ENCODE measurements at regions not wholly inside any gene's neighbourhood (a gene's known extent, or its start where the extent isn't known, plus 50 kb on each side); places are given as distances from the start of the nearest gene placed in this dataset.

DNA sequence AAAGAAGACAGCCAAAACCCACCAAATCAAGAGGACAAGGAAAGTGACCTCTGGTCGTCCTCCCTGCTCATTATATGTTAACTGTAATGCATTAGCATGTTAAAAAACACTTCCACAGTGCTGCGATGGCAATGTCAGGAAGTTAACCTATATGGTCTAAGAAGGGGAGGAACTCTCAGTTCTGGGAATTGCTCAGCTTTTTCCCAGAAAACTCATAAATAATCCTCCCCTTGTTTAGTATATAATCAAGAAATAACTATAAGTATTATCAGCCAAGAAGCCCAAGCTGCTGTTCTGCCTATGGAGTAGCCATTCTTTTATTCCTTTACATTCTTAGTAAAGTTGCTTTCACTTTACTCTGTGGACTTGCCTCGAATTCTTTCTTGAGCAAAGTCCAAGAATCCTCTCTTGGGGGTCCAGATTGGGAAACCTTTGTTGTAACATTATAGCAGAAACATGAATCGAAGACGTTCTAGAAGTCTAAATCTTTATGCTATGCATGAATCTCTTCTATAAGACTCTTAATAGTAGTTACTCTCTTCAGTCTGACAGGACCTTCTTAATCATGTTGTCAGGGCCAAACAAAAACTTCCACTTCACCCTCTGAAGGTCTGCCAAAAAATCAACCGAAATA lies 110.0 kb upstream of the VANGL1 start:
- no peak for TF ChIP-seq USF1 (IDR thresholded peaks at IDR 0.05)
- no peak for TF ChIP-seq TAF1 (IDR thresholded peaks at IDR 0.05; ENCODE audit: low read depth)
- no peak for TF ChIP-seq TEAD4 (IDR thresholded peaks at IDR 0.05)
- no peak for TF ChIP-seq ZBTB7A (IDR thresholded peaks at IDR 0.05; ENCODE audit: low read depth)
- no peak for TF ChIP-seq FOXM1 (IDR thresholded peaks at IDR 0.05; ENCODE audit: borderline replicate concordance, low read depth)
- no peak for TF ChIP-seq YY1 (IDR thresholded peaks at IDR 0.05; ENCODE audit: low read depth)
- no peak for TF ChIP-seq TCF12 (IDR thresholded peaks at IDR 0.05; ENCODE audit: low read depth)
- TF ChIP-seq CREB1 (IDR thresholded peaks at IDR 0.05; ENCODE audit: low read depth): no peak
- TF ChIP-seq REST (IDR thresholded peaks at IDR 0.05; ENCODE audit: low read depth): no peak
- TF ChIP-seq EP300 (IDR thresholded peaks at IDR 0.05; ENCODE audit: borderline replicate concordance): no peak
- no peak for TF ChIP-seq EGR1 (IDR thresholded peaks at IDR 0.05)
- TF ChIP-seq, protein P1, sequence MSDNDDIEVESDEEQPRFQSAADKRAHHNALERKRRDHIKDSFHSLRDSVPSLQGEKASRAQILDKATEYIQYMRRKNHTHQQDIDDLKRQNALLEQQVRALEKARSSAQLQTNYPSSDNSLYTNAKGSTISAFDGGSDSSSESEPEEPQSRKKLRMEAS (IDR thresholded peaks at IDR 0.05): no peak
- no peak for TF ChIP-seq CEBPB (IDR thresholded peaks at IDR 0.05)

DNA sequence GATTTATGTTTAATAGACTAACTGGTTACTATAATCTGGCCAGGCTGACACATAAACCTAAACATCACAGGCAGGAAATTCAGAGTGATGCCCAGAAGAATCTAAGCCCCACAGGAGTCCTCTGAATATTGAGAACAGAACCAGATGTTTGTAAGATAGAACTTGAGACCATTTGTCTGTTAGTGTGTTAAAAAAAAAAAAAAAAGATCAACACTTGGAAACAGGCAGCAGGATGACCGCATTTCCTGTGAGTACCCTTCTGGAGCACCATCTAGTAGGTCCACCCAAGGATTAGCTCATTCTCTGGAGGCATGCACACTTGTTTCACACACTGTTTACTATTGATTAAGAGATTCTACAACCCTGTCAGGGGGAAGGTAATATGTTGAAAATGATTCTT lies 111.4 kb upstream of the VANGL1 start:
- no peak for TF ChIP-seq CEBPB (IDR thresholded peaks at IDR 0.05)
- TF ChIP-seq CREB1 (IDR thresholded peaks at IDR 0.05; ENCODE audit: low read depth): no peak
- no peak for TF ChIP-seq TCF12 (IDR thresholded peaks at IDR 0.05; ENCODE audit: low read depth)
- TF ChIP-seq RAD21 (IDR thresholded peaks at IDR 0.05; ENCODE audit: low read depth): no peak
- TF ChIP-seq FOXM1 (IDR thresholded peaks at IDR 0.05; ENCODE audit: borderline replicate concordance, low read depth): no peak
- TF ChIP-seq, protein P1 (IDR thresholded peaks at IDR 0.05): no peak
- no peak for TF ChIP-seq EGR1 (IDR thresholded peaks at IDR 0.05)
- no peak for TF ChIP-seq ZBTB7A (IDR thresholded peaks at IDR 0.05; ENCODE audit: low read depth)
- TF ChIP-seq NFIC (IDR thresholded peaks at IDR 0.05): no peak
- no peak for TF ChIP-seq USF1 (IDR thresholded peaks at IDR 0.05)
- TF ChIP-seq TAF1 (IDR thresholded peaks at IDR 0.05; ENCODE audit: low read depth): no peak

DNA sequence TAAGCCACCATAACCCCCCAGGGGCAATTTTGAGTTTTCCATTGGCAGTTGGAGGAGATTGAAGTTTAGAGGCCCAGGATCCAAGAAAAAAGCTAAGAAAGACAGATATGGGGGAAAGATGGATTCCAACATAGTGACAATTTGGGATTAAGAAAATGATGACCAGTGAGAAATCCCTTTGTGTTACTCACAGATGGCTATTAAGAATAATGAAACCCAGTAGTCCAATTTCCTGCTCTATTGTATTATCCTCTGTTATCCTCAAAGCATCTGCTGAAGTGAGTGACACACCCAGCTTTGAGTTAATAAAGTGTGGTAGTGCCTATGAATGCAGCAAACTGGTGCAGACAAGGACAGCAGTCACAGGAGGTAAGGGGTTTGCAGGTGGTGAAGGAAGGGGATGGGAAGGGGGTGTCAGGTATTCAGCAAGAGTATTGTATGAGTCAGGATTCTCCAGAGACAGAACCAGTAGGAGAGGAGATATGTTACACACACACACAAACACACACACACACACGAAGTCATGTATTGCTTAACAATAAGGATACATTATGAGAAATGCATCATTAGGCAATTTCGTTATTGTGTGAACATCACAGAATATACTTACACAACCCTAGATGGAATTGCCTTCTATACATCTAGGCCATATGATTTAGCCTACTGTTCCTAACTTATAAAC lies 112.4 kb upstream of the VANGL1 start:
- no peak for TF ChIP-seq YY1 (IDR thresholded peaks at IDR 0.05; ENCODE audit: low read depth)
- no peak for TF ChIP-seq EP300 (IDR thresholded peaks at IDR 0.05; ENCODE audit: borderline replicate concordance)
- TF ChIP-seq TEAD4 (IDR thresholded peaks at IDR 0.05): no peak
- TF ChIP-seq, protein P1 (IDR thresholded peaks at IDR 0.05): no peak
- TF ChIP-seq EGR1 (IDR thresholded peaks at IDR 0.05): no peak
- TF ChIP-seq TAF1 (IDR thresholded peaks at IDR 0.05; ENCODE audit: low read depth): no peak
- no peak for TF ChIP-seq TCF12 (IDR thresholded peaks at IDR 0.05; ENCODE audit: low read depth)
- TF ChIP-seq NFIC (IDR thresholded peaks at IDR 0.05): no peak
- TF ChIP-seq CEBPB (IDR thresholded peaks at IDR 0.05): no peak
- TF ChIP-seq ZBTB7A (IDR thresholded peaks at IDR 0.05; ENCODE audit: low read depth): no peak
- no peak for TF ChIP-seq CREB1 (IDR thresholded peaks at IDR 0.05; ENCODE audit: low read depth)
- TF ChIP-seq RAD21 (IDR thresholded peaks at IDR 0.05; ENCODE audit: low read depth): no peak
- no peak for TF ChIP-seq REST (IDR thresholded peaks at IDR 0.05; ENCODE audit: low read depth)

GRCh38 chr1:115528336-115528735 lies 113.4 kb upstream of the VANGL1 start:
- TF ChIP-seq TEAD4 (IDR thresholded peaks at IDR 0.05): 0 out of 2 replicates have a peak, but pooled peaks have one; percentile 8

- TF ChIP-seq RAD21 (IDR thresholded peaks at IDR 0.05; ENCODE audit: low read depth) (no peak), EP300 (IDR thresholded peaks at IDR 0.05; ENCODE audit: borderline replicate concordance) (no peak), EGR1 (IDR thresholded peaks at IDR 0.05) (no peak), TCF12 (IDR thresholded peaks at IDR 0.05; ENCODE audit: low read depth) (no peak), YY1 (IDR thresholded peaks at IDR 0.05; ENCODE audit: low read depth) (no peak), TEAD4 (IDR thresholded peaks at IDR 0.05) (no peak), CREB1 (IDR thresholded peaks at IDR 0.05; ENCODE audit: low read depth) (no peak), CEBPB (IDR thresholded peaks at IDR 0.05) (no peak)
Measured at GRCh38 chr1:115527746-115528145, 114.0 kb upstream of the VANGL1 start.
